GM20000 (cell line): ENCODE measurements at regions not wholly inside any gene's neighbourhood (a gene's known extent, or its start where the extent isn't known, plus 50 kb on each side); places are given as distances from the start of the nearest gene placed in this dataset.

ENCODE experiments used
- DNase-seq: peaks from one replicate; pipeline ENCODE4 v3.0.0; 2012; ENCODE audit warnings: low spot score
- CTCF ChIP-seq: IDR thresholded peaks from 2 replicates; pipeline ENCODE4 v1.5.1; 2012; ENCODE audit warnings: mild to moderate bottlenecking, control low read depth; ENCODE audit errors: extremely low read depth, missing control alignments

- TF ChIP-seq CTCF: no peak
- DNase-seq: no peak
Observed at GRCh38 chr7:15886626-15887025, 200.1 kb upstream of the MEOX2 start.

- TF ChIP-seq CTCF: no peak
Observed at GRCh38 chr7:15885678-15886077, 199.2 kb upstream of the MEOX2 start.

GRCh38 chr7:15874774-15875173 is 188.3 kb upstream of the MEOX2 start:
- DNase-seq: no peak
- no peak for TF ChIP-seq CTCF

More at GRCh38 chr7:15885678-15886077, 199.2 kb upstream of the MEOX2 start:
- no peak for DNase-seq

- no peak for DNase-seq
Observed at GRCh38 chr7:15870347-15870746, 183.9 kb upstream of the MEOX2 start.

GRCh38 chr7:15867441-15867840 is 181.0 kb upstream of the MEOX2 start:
- no peak for TF ChIP-seq CTCF
- no peak for DNase-seq

More at GRCh38 chr7:15870347-15870746, 183.9 kb upstream of the MEOX2 start:
- TF ChIP-seq CTCF: no peak

- TF ChIP-seq CTCF: no peak
- no peak for DNase-seq
Observed at GRCh38 chr7:15866753-15867152, 180.3 kb upstream of the MEOX2 start.

GRCh38 chr7:15864626-15864991 is 178.1 kb upstream of the MEOX2 start:
- no peak for TF ChIP-seq CTCF
- no peak for DNase-seq
